Stimulated activated CD4-positive, alpha-beta T cell treated with anti-CD3 and anti-CD28 coated beads, Interleukin-4, amount 100 ng/mL, for 48 hours (primary cell): ENCODE measurements at regions not wholly inside any gene's neighbourhood (a gene's known extent, or its start where the extent isn't known, plus 50 kb on each side); places are given as distances from the start of the nearest gene placed in this dataset.
A peak's percentile ranks its signal among the peaks of the same experiment; 100 is the strongest.
"Not testable (repeated sequence)": the region's sequence is repeated elsewhere in the genome, so short reads cannot be mapped to it uniquely, and the experiment has no call there.

Experiments
- DNase-seq, 2 donors: peaks; one replicate each; pipeline ENCODE4 v3.0.0-alpha.2; 2020; ENCODE audit warnings: low read depth in 2 of 2

- DNase-seq = no peak
These were observed 208.1 kb upstream of the CDKN2B start for GRCh38 chr9:22217254-22217653.

- not testable (repeated sequence) for DNase-seq
These were observed 216.8 kb upstream of the CDKN2B start for GRCh38 chr9:22225856-22226255.

- no peak for DNase-seq
These were observed 218.6 kb upstream of the DMRTA1 start for GRCh38 chr9:22227986-22228385.

- no peak for DNase-seq
These were observed 218.1 kb upstream of the DMRTA1 start for GRCh38 chr9:22228542-22228941.

GRCh38 chr9:22229069-22229468 is 217.6 kb upstream of the DMRTA1 start:
- DNase-seq = no peak

GRCh38 chr9:22231309-22231708 is 215.3 kb upstream of the DMRTA1 start:
- not testable (repeated sequence) for DNase-seq

- no peak for DNase-seq
These were observed 213.7 kb upstream of the DMRTA1 start for GRCh38 chr9:22232971-22233370.

- no peak for DNase-seq
These were observed 208.9 kb upstream of the DMRTA1 start for GRCh38 chr9:22237497-22238363.

GRCh38 chr9:22238809-22239684 is 207.6 kb upstream of the DMRTA1 start:
- DNase-seq = no peak

- DNase-seq = no peak
These were observed 206.0 kb upstream of the DMRTA1 start for GRCh38 chr9:22240619-22241018.

- no peak for DNase-seq
These were observed 205.6 kb upstream of the DMRTA1 start for GRCh38 chr9:22241024-22241423.

GRCh38 chr9:22241611-22242010 is 205.0 kb upstream of the DMRTA1 start:
- DNase-seq = no peak

GRCh38 chr9:22244139-22245011 is 202.2 kb upstream of the DMRTA1 start:
- peak; percentile 10 for DNase-seq

GRCh38 chr9:22255337-22255736 is 191.3 kb upstream of the DMRTA1 start:
- no peak for DNase-seq

- DNase-seq = no peak
These were observed 190.2 kb upstream of the DMRTA1 start for GRCh38 chr9:22256381-22256780.

- DNase-seq = no peak
These were observed 189.4 kb upstream of the DMRTA1 start for GRCh38 chr9:22257026-22257816.

GRCh38 chr9:22265038-22265437 is 181.6 kb upstream of the DMRTA1 start:
- no peak for DNase-seq

- no peak for DNase-seq
These were observed 181.1 kb upstream of the DMRTA1 start for GRCh38 chr9:22265534-22265933.

- DNase-seq = no peak
These were observed 172.1 kb upstream of the DMRTA1 start for GRCh38 chr9:22274477-22274876.

- no peak for DNase-seq
These were observed 168.2 kb upstream of the DMRTA1 start for GRCh38 chr9:22278426-22278825.

- DNase-seq = no peak
These were observed 167.0 kb upstream of the DMRTA1 start for GRCh38 chr9:22279636-22280035.
